RWPE2 (cell line): ENCODE measurements at regions not wholly inside any gene's neighbourhood (a gene's known extent, or its start where the extent isn't known, plus 50 kb on each side); places are given as distances from the start of the nearest gene placed in this dataset.

Experiments
- ATAC-seq: fragments of 200-7000 bp; cut with Tn5 transposase; 3 replicates; pipeline ENCODE4 v1.9.1; 2021; ENCODE audit warnings: low read depth
- DNase-seq: peaks from one replicate; pipeline ENCODE4 v3.0.0-alpha.2; 2020; ENCODE audit warnings: low spot score
- H3K27ac ChIP-seq: fragments of 450-650 bp; 2 replicates; pipeline ENCODE4 v1.5.1; 2017; ENCODE audit warnings: mild to moderate bottlenecking; ENCODE audit not compliant: poor library complexity, severe bottlenecking
- H3K27me3 ChIP-seq: fragments of 250-450 bp; sonication (Bioruptor Pico); 2 replicates; pipeline ENCODE4 v1.5.1; 2021; ENCODE audit warnings: mild to moderate bottlenecking, moderate library complexity; ENCODE audit not compliant: insufficient read depth, poor library complexity, severe bottlenecking
- H3K36me3 ChIP-seq: fragments of 250-450 bp; sonication (Bioruptor Pico); 2 replicates; pipeline ENCODE4 v1.5.1; 2020; ENCODE audit warnings: low read depth, mild to moderate bottlenecking, moderate library complexity
- H3K4me1 ChIP-seq: fragments of 250-450 bp; sonication (Bioruptor Pico); 2 replicates; pipeline ENCODE4 v1.5.1; 2021; ENCODE audit warnings: mild to moderate bottlenecking, moderate library complexity; ENCODE audit not compliant: insufficient read depth, poor library complexity, severe bottlenecking
- H3K4me3 ChIP-seq: fragments of 250-450 bp; sonication (Bioruptor Pico); 2 replicates; pipeline ENCODE4 v1.5.1; 2021; ENCODE audit warnings: mild to moderate bottlenecking, moderate library complexity; ENCODE audit not compliant: severe bottlenecking
- H3K9me3 ChIP-seq: fragments of 250-450 bp; sonication (Bioruptor Pico); 2 replicates; pipeline ENCODE4 v1.5.1; 2021; ENCODE audit warnings: mild to moderate bottlenecking, moderate library complexity; ENCODE audit not compliant: severe bottlenecking
- TF ChIP-seq, protein P1 (sequence below): fragments of 450-650 bp; IDR thresholded peaks from one replicate; pipeline ENCODE4 v1.5.1; 2017; ENCODE audit warnings: mild to moderate bottlenecking, moderate library complexity; ENCODE audit not compliant: poor library complexity, severe bottlenecking

DNA sequence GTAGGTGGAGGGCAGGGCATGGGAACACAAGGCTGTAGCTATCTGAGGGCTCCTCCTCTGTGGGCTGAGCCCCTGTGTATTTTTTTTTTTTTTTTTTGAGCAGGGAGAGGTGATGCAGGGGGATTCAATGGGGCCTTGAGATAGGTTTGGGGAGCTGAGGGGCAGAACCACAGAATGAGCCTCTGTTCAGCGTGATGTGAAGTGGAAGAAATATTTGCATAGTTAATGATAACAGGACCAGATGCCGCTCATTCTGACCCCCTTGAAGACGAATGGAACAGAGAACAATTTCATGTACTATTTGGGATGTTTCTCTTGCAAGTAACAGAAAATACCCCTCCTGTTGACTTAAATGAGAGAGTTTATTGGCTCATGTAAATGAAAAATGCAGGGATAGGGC is 69.7 kb upstream of the EMX2 start:
- H3K27me3 ChIP-seq, result no peaks in the 10 kb centered on the region
- H3K27ac ChIP-seq, result no peak overlapping the region
- no peak for ATAC-seq
- no peak overlapping the region for H3K4me3 ChIP-seq
- no peaks in the 10 kb centered on the region for H3K4me1 ChIP-seq
- H3K36me3 ChIP-seq, result no peaks in the 10 kb centered on the region
- no peaks in the 10 kb centered on the region for H3K9me3 ChIP-seq
- TF ChIP-seq, protein P1, sequence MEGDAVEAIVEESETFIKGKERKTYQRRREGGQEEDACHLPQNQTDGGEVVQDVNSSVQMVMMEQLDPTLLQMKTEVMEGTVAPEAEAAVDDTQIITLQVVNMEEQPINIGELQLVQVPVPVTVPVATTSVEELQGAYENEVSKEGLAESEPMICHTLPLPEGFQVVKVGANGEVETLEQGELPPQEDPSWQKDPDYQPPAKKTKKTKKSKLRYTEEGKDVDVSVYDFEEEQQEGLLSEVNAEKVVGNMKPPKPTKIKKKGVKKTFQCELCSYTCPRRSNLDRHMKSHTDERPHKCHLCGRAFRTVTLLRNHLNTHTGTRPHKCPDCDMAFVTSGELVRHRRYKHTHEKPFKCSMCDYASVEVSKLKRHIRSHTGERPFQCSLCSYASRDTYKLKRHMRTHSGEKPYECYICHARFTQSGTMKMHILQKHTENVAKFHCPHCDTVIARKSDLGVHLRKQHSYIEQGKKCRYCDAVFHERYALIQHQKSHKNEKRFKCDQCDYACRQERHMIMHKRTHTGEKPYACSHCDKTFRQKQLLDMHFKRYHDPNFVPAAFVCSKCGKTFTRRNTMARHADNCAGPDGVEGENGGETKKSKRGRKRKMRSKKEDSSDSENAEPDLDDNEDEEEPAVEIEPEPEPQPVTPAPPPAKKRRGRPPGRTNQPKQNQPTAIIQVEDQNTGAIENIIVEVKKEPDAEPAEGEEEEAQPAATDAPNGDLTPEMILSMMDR, result no peak
- no peak for DNase-seq

DNA sequence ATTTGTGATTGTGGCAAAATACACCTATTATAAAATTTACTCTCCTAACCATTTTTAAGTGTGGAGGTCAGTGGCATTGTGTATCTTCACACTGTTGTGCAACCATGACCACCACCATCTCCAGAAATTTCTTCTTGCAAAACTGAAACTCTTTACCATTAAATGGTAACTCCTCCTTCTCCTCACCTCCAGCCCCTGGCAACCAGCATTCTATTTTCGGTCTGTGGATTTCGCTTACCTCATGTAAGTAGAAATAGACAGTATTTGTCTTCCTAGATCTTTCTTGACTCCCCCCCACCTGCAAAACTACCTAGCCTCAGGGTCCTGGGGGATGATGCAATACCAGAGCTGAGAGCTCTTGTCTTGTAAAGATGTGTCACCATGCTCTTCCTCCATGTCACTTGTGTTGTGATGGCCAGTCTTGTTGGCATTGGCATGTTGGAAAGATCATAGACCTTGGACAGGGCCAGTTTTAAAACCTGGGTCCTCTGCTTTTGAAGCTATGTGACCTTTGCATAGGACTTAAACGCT is 71.1 kb upstream of the EMX2 start:
- no peak overlapping the region for H3K4me3 ChIP-seq
- no peak overlapping the region for H3K27ac ChIP-seq
- ATAC-seq (no peak), DNase-seq (no peak)
- H3K36me3 ChIP-seq, result no peaks in the 10 kb centered on the region
- H3K27me3 ChIP-seq, result no peaks in the 10 kb centered on the region
- TF ChIP-seq, protein P1, result no peak
- no peaks in the 10 kb centered on the region for H3K4me1 ChIP-seq
- no peaks in the 10 kb centered on the region for H3K9me3 ChIP-seq

DNA sequence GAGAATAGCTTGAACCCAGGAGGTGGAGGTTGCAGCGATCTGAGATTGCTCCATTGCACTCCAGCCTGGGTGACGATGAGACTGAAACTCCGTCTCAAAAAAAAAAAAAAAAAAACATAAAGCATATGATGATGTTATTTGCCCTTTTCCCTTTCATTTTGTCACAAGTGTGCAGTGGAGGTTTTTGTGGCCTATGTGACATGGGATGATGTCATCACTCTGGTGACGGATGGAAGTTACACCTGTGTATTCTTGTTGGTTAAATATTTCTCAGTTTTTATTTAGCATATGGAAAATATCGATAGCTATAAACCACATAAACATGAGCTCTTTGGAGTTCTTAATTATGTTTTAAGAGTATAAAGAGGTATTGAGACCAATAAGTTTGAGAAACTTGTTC is 71.8 kb upstream of the EMX2 start:
- H3K4me1 ChIP-seq, result no peaks in the 10 kb centered on the region
- TF ChIP-seq, protein P1, result no peak
- H3K4me3 ChIP-seq, result no peak overlapping the region
- no peak for DNase-seq
- H3K36me3 ChIP-seq, result no peaks in the 10 kb centered on the region
- ATAC-seq, result no peak
- H3K27ac ChIP-seq, result no peak overlapping the region
- H3K27me3 ChIP-seq, result no peaks in the 10 kb centered on the region
- no peaks in the 10 kb centered on the region for H3K9me3 ChIP-seq

GRCh38 chr10:117468665-117469064 is 73.9 kb upstream of the EMX2 start:
- H3K36me3 ChIP-seq, result no peaks in the 10 kb centered on the region
- DNase-seq, result no peak
- H3K9me3 ChIP-seq, result no peaks in the 10 kb centered on the region
- H3K4me3 ChIP-seq, result no peak overlapping the region
- no peak overlapping the region for H3K27ac ChIP-seq
- TF ChIP-seq, protein P1, result no peak
- no peaks in the 10 kb centered on the region for H3K4me1 ChIP-seq
- ATAC-seq, result no peak
- no peaks in the 10 kb centered on the region for H3K27me3 ChIP-seq

DNA sequence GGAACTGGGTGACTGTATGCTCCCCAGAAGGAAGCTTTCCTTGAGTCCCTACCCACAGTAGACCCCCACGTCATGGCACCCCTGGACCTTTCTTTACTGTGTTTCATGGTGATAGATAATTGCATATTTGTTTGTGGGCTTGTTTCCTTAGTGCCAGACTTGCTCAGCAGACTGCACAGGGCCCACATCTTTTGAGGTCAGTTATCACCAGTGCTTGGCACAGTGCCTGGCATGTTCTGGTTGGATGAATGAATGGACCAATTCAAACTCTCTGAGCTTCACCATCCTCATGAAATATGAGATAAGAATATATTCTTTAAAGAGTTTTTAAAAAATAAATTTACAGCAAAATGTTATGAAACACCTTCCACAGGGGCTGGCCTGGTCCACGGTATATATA is 78.4 kb upstream of the EMX2 start:
- Histone ChIP-seq H3K4me3 (no peak overlapping the region), H3K4me1 (peaks cover 16% of the 10 kb centered on the region), H3K9me3 (no peaks in the 10 kb centered on the region), H3K27me3 (no peaks in the 10 kb centered on the region), H3K27ac (no peak overlapping the region), H3K36me3 (no peaks in the 10 kb centered on the region)
- no peak for ATAC-seq
- TF ChIP-seq, protein P1, result no peak
- no peak for DNase-seq
